Urinary bladder (tissue), 3 donors: ENCODE measurements at regions not wholly inside any gene's neighbourhood (a gene's known extent, or its start where the extent isn't known, plus 50 kb on each side); places are given as distances from the start of the nearest gene placed in this dataset.

Experiments used
- DNase-seq: peaks from one replicate; pipeline ENCODE4 v3.0.0-alpha.2; 2015; ENCODE audit errors: extremely low spot score
- H3K27ac ChIP-seq: one replicate; pipeline ENCODE4 v1.5.1; 2013; ENCODE audit warnings: low read depth, mild to moderate bottlenecking, moderate library complexity
- H3K36me3 ChIP-seq: one replicate; pipeline ENCODE4 v1.6.1; 2013; ENCODE audit warnings: mild to moderate bottlenecking, moderate library complexity; ENCODE audit not compliant: insufficient read depth
- H3K4me1 ChIP-seq: one replicate; pipeline ENCODE4 v1.6.1; 2013; ENCODE audit warnings: mild to moderate bottlenecking, moderate library complexity; ENCODE audit not compliant: insufficient read depth
- H3K4me3 ChIP-seq: one replicate; pipeline ENCODE4 v1.5.1; 2013; ENCODE audit warnings: low read depth, low read length
- WGBS: extraction: QIAGEN DNeasy Blood & Tissue Kit; methylation state at CpG from one replicate; pipeline ENCODE4 v1.1.7; 2013; 5-methylcytosine and 5-hydroxymethylcytosine counted together
- donor health status: healthy with polysubstance abuse.
- donor health status: healthy.

GRCh38 chr18:72470391-72470790 is 73.8 kb downstream of the CBLN2 start:
- Histone ChIP-seq H3K4me1 (no peaks in the 10 kb centered on the region), H3K36me3 (no peaks in the 10 kb centered on the region), H3K4me3 (no peak overlapping the region), H3K27ac (no peak overlapping the region)
- DNase-seq, result no peak

- Histone ChIP-seq H3K36me3 (no peaks in the 10 kb centered on the region), H3K4me1 (no peaks in the 10 kb centered on the region), H3K4me3 (no peak overlapping the region), H3K27ac (no peak overlapping the region)
- no peak for DNase-seq
- 62% methylated on average over 4 of the region's 4 CpGs for WGBS
Measured at GRCh38 chr18:72468021-72468710, 76.0 kb downstream of the CBLN2 start.

- Histone ChIP-seq H3K36me3 (no peaks in the 10 kb centered on the region), H3K4me3 (no peak overlapping the region), H3K4me1 (no peaks in the 10 kb centered on the region), H3K27ac (no peak overlapping the region)
- 44% methylated on average over 1 of the region's 1 CpG for WGBS
- no peak for DNase-seq
Measured at GRCh38 chr18:72460210-72460680, 83.9 kb downstream of the CBLN2 start.

- Histone ChIP-seq H3K27ac (no peak overlapping the region), H3K4me3 (no peak overlapping the region), H3K36me3 (no peaks in the 10 kb centered on the region), H3K4me1 (no peaks in the 10 kb centered on the region)
- DNase-seq, result no peak
Measured at GRCh38 chr18:72458271-72458670, 85.9 kb downstream of the CBLN2 start.

GRCh38 chr18:72456802-72457201 is 87.3 kb downstream of the CBLN2 start:
- H3K27ac ChIP-seq, result no peak overlapping the region
- no peak overlapping the region for H3K4me3 ChIP-seq
- DNase-seq, result no peak
- H3K4me1 ChIP-seq, result no peaks in the 10 kb centered on the region
- no peaks in the 10 kb centered on the region for H3K36me3 ChIP-seq
- WGBS, result 47% methylated on average over 1 of the region's 1 CpG

- DNase-seq, result no peak
- Histone ChIP-seq H3K4me1 (no peaks in the 10 kb centered on the region), H3K4me3 (no peak overlapping the region), H3K36me3 (no peaks in the 10 kb centered on the region), H3K27ac (no peak overlapping the region)
- 84% methylated on average over 6 of the region's 6 CpGs for WGBS
Measured at GRCh38 chr18:72452328-72452727, 91.8 kb downstream of the CBLN2 start.

- Histone ChIP-seq H3K27ac (no peak overlapping the region), H3K4me1 (no peaks in the 10 kb centered on the region), H3K36me3 (no peaks in the 10 kb centered on the region), H3K4me3 (no peak overlapping the region)
- no peak for DNase-seq
- 22% methylated on average over 4 of the region's 4 CpGs for WGBS
Measured at GRCh38 chr18:72444798-72445155, 99.4 kb downstream of the CBLN2 start.

- Histone ChIP-seq H3K27ac (no peak overlapping the region), H3K36me3 (no peaks in the 10 kb centered on the region), H3K4me3 (no peak overlapping the region), H3K4me1 (no peaks in the 10 kb centered on the region)
- no peak for DNase-seq
- WGBS, result 58% methylated on average over 7 of the region's 7 CpGs
Measured at GRCh38 chr18:72444111-72444797, 99.9 kb downstream of the CBLN2 start.

GRCh38 chr18:72436401-72436800 is 107.7 kb downstream of the CBLN2 start:
- WGBS, result 51% methylated on average over 3 of the region's 3 CpGs
- no peaks in the 10 kb centered on the region for H3K4me1 ChIP-seq
- H3K27ac ChIP-seq, result no peak overlapping the region
- H3K4me3 ChIP-seq, result no peak overlapping the region
- H3K36me3 ChIP-seq, result no peaks in the 10 kb centered on the region
- DNase-seq, result no peak

- Histone ChIP-seq H3K27ac (no peak overlapping the region), H3K4me1 (no peaks in the 10 kb centered on the region), H3K36me3 (no peaks in the 10 kb centered on the region), H3K4me3 (no peak overlapping the region)
- no peak for DNase-seq
- 88% methylated on average over 5 of the region's 5 CpGs for WGBS
Measured at GRCh38 chr18:72433756-72434155, 110.4 kb downstream of the CBLN2 start.

- WGBS, result 63% methylated on average over 2 of the region's 2 CpGs
- no peak overlapping the region for H3K27ac ChIP-seq
- DNase-seq, result no peak
- H3K36me3 ChIP-seq, result no peaks in the 10 kb centered on the region
- H3K4me1 ChIP-seq, result no peaks in the 10 kb centered on the region
- H3K4me3 ChIP-seq, result no peak overlapping the region
Measured at GRCh38 chr18:72427721-72428120, 116.4 kb downstream of the CBLN2 start.

- Histone ChIP-seq H3K36me3 (no peaks in the 10 kb centered on the region), H3K27ac (no peak overlapping the region), H3K4me3 (no peak overlapping the region), H3K4me1 (no peaks in the 10 kb centered on the region)
- 77% methylated on average over 4 of the region's 4 CpGs for WGBS
- DNase-seq, result no peak
Measured at GRCh38 chr18:72419914-72420313, 124.2 kb downstream of the CBLN2 start.

- WGBS, result 43% methylated on average over 5 of the region's 5 CpGs
- Histone ChIP-seq H3K27ac (no peak overlapping the region), H3K4me1 (peaks cover 1% of the 10 kb centered on the region), H3K36me3 (no peaks in the 10 kb centered on the region), H3K4me3 (no peak overlapping the region)
- DNase-seq, result no peak
Measured at GRCh38 chr18:72412927-72413326, 131.2 kb downstream of the CBLN2 start.

- 77% methylated on average over 5 of the region's 5 CpGs for WGBS
- Histone ChIP-seq H3K27ac (no peak overlapping the region), H3K36me3 (no peaks in the 10 kb centered on the region), H3K4me3 (no peak overlapping the region), H3K4me1 (peaks cover 1% of the 10 kb centered on the region)
- DNase-seq, result no peak
Measured at GRCh38 chr18:72411261-72411660, 132.9 kb downstream of the CBLN2 start.
